ENCODE measurements at regions not wholly inside any gene's neighbourhood (a gene's known extent, or its start where the extent isn't known, plus 50 kb on each side); places are given as distances from the start of the nearest gene placed in this dataset.
"Not testable (repeated sequence)": the region's sequence is repeated elsewhere in the genome, so short reads cannot be mapped to it uniquely, and the experiment has no call there.

- Mint-ChIP-seq H3K4me1 (ENCODE audit: low read depth, unreplicated experiment) (no peaks in the 10 kb centered on the region), H3K36me3 (ENCODE audit: insufficient read depth, unreplicated experiment) (no peaks in the 10 kb centered on the region), H3K27me3 (ENCODE audit: unreplicated experiment) (no peaks in the 10 kb centered on the region), H3K27ac (ENCODE audit: unreplicated experiment) (no peak overlapping the region), H3K4me3 (ENCODE audit: low read depth, unreplicated experiment) (no peak overlapping the region), H3K9me3 (ENCODE audit: low read depth, unreplicated experiment) (no peaks in the 10 kb centered on the region)
- no TSS peak for BruUV-seq (replicated peaks)
- no peak for DNase-seq
- intact Hi-C loops (cut with micrococcal nuclease; ENCODE audit: unreplicated experiment), result no loop called here
- TF ChIP-seq, protein P1, sequence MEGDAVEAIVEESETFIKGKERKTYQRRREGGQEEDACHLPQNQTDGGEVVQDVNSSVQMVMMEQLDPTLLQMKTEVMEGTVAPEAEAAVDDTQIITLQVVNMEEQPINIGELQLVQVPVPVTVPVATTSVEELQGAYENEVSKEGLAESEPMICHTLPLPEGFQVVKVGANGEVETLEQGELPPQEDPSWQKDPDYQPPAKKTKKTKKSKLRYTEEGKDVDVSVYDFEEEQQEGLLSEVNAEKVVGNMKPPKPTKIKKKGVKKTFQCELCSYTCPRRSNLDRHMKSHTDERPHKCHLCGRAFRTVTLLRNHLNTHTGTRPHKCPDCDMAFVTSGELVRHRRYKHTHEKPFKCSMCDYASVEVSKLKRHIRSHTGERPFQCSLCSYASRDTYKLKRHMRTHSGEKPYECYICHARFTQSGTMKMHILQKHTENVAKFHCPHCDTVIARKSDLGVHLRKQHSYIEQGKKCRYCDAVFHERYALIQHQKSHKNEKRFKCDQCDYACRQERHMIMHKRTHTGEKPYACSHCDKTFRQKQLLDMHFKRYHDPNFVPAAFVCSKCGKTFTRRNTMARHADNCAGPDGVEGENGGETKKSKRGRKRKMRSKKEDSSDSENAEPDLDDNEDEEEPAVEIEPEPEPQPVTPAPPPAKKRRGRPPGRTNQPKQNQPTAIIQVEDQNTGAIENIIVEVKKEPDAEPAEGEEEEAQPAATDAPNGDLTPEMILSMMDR (IDR thresholded peaks at IDR 0.05; ENCODE audit: unreplicated experiment), result no peak
- CTCF ChIA-PET, result no interaction called here
Measured at GRCh38 chr6:125639466-125640020, 109.9 kb upstream of the HEY2 start.

DNA sequence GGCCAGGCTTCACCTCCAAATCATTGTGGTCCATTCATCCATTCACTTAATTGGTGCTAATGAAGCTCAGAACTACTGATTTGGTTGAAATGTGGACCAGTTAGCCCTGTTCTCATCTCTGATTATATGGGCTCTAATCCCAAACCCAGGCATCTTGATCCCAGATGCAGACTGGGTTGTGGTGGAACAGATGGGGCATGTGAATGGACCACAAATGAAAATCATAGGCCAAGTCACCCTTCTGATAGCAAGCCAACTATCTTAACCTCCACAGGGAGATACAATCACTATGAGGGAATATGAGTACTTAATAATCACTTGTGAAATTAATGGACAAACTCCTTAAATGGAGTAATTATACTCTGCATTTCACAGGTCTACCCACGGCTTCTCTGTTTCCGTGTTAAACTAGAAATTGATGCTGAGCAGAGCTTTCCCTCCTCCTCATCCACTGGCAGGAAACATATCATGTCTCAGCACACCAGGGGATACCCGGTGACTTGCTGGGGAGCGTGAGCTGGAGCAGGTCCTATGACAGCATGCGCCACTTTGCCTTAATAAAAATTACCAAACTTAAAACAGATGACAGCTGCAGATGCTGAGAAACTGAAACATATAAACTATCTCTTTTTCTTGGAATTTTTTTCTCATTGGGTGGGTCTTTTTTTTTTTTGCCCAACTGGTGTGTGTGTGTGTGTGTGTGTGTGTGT lies 108.8 kb upstream of the HEY2 start:
- Mint-ChIP-seq H3K4me3 (ENCODE audit: low read depth, unreplicated experiment) (no peak overlapping the region), H3K27me3 (ENCODE audit: unreplicated experiment) (no peaks in the 10 kb centered on the region), H3K27ac (ENCODE audit: unreplicated experiment) (no peak overlapping the region), H3K9me3 (ENCODE audit: low read depth, unreplicated experiment) (no peaks in the 10 kb centered on the region), H3K4me1 (ENCODE audit: low read depth, unreplicated experiment) (no peaks in the 10 kb centered on the region), H3K36me3 (ENCODE audit: insufficient read depth, unreplicated experiment) (no peaks in the 10 kb centered on the region)
- no TSS peak for BruUV-seq (replicated peaks)
- intact Hi-C loops (cut with micrococcal nuclease; ENCODE audit: unreplicated experiment), result no loop called here
- TF ChIP-seq, protein P1 (IDR thresholded peaks at IDR 0.05; ENCODE audit: unreplicated experiment), result no peak
- no peak for DNase-seq
- CTCF ChIA-PET, result no interaction called here

DNA sequence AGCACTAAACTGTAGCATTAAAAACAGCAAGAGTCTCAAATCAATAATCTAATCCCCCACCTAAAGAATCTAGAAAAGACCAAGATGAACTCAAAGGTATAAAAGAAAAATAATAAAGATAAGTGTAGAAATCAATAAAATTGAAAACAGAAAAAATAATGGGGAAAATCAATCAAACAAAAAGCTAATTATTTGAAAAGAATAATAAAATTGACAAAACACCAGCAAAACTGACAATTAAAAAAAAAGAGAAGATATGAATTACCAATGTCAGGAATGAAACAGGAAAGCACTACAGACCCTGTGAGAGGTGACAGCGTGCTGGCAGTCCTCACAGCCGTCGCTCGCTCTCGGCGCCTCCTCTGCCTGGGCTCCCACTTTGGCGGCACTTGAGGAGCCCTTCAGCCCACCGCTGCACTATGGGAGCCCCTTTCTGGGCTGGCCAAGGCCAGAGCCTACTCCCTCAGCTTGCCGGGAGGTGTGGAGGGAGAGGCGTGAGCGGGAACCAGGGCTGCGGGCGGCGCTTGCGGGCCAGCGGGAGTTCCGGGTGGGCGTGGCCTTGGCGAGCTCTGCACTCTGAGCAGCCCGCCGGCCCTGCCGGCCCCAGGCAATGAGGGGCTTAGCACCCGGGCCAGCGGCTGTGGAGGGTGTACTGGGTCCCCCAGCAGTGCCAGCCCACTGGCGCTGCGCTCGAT lies 105.3 kb upstream of the HEY2 start:
- H3K36me3 Mint-ChIP-seq (ENCODE audit: insufficient read depth, unreplicated experiment); H3K9me3 Mint-ChIP-seq (ENCODE audit: low read depth, unreplicated experiment); H3K4me3 Mint-ChIP-seq (ENCODE audit: low read depth, unreplicated experiment); intact Hi-C loops (cut with micrococcal nuclease; ENCODE audit: unreplicated experiment); H3K27ac Mint-ChIP-seq (ENCODE audit: unreplicated experiment); H3K4me1 Mint-ChIP-seq (ENCODE audit: low read depth, unreplicated experiment); H3K27me3 Mint-ChIP-seq (ENCODE audit: unreplicated experiment); DNase-seq; CTCF ChIA-PET; BruUV-seq (replicated peaks): not testable (repeated sequence)

GRCh38 chr6:125647391-125647790 lies 102.0 kb upstream of the HEY2 start:
- intact Hi-C loops (cut with micrococcal nuclease; ENCODE audit: unreplicated experiment), result no loop called here
- H3K4me1 Mint-ChIP-seq (ENCODE audit: low read depth, unreplicated experiment), result no peaks in the 10 kb centered on the region
- TF ChIP-seq, protein P1 (IDR thresholded peaks at IDR 0.05; ENCODE audit: unreplicated experiment), result no peak
- H3K27ac Mint-ChIP-seq (ENCODE audit: unreplicated experiment), result no peak overlapping the region
- CTCF ChIA-PET, result no interaction called here
- H3K9me3 Mint-ChIP-seq (ENCODE audit: low read depth, unreplicated experiment), result no peaks in the 10 kb centered on the region
- H3K4me3 Mint-ChIP-seq (ENCODE audit: low read depth, unreplicated experiment), result no peak overlapping the region
- no peaks in the 10 kb centered on the region for H3K36me3 Mint-ChIP-seq (ENCODE audit: insufficient read depth, unreplicated experiment)
- no peak for DNase-seq
- BruUV-seq (replicated peaks), result no TSS peak
- no peaks in the 10 kb centered on the region for H3K27me3 Mint-ChIP-seq (ENCODE audit: unreplicated experiment)

- H3K4me1 Mint-ChIP-seq (ENCODE audit: low read depth, unreplicated experiment); BruUV-seq (replicated peaks); H3K9me3 Mint-ChIP-seq (ENCODE audit: low read depth, unreplicated experiment); CTCF ChIA-PET; DNase-seq; H3K36me3 Mint-ChIP-seq (ENCODE audit: insufficient read depth, unreplicated experiment); intact Hi-C loops (cut with micrococcal nuclease; ENCODE audit: unreplicated experiment); H3K4me3 Mint-ChIP-seq (ENCODE audit: low read depth, unreplicated experiment); H3K27ac Mint-ChIP-seq (ENCODE audit: unreplicated experiment): not testable (repeated sequence)
- peaks cover 12% of the 10 kb centered on the region for H3K27me3 Mint-ChIP-seq (ENCODE audit: unreplicated experiment)
Measured at GRCh38 chr6:125653752-125654151, 95.7 kb upstream of the HEY2 start.

Data from Calu3 (cell line).